ENCODE measurements at regions not wholly inside any gene's neighbourhood (a gene's known extent, or its start where the extent isn't known, plus 50 kb on each side); places are given as distances from the start of the nearest gene placed in this dataset.

DNA sequence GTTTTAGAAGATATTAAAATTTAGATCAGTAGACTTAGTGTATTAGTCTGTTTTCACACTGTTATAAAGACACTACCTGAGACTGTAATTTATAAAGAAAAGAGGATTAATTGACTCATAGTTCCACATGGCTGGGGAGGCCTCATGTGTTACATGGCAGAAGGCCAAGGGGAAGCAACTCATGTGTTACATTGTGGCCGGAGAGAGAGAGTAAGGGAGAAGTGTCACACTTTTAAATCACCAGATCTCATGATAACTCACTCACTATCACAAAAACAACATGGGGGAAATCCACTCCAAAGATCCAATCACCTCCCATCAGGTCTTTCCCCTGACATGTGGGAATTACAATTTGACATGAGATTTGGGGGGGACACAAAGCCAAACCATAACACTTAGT is 1159.7 kb upstream of the PCDH7 start:
- Histone ChIP-seq H4K20me1 (replicated peaks; ENCODE audit: insufficient read depth) (no peaks in the 10 kb centered on the region; the same call in 1 of the 2 replicates), H3K9me2 (ENCODE audit: insufficient read depth) (no peaks in the 10 kb centered on the region), H3K4me1 (ENCODE audit: insufficient read depth) (no peaks in the 10 kb centered on the region), H3K4me3 (no peak overlapping the region), H3K4me2 (no peak overlapping the region), H3K27ac (ENCODE audit: low read depth) (no peak overlapping the region), H2AFZ (no peak overlapping the region), H3K79me2 (replicated peaks; ENCODE audit: insufficient read depth) (no peaks in the 10 kb centered on the region), H3F3A (replicated peaks; ENCODE audit: low read depth) (no peaks in the 10 kb centered on the region), H3K27me3 (ENCODE audit: insufficient read depth) (no peaks in the 10 kb centered on the region), H3K36me3 (ENCODE audit: insufficient read depth) (no peaks in the 10 kb centered on the region)
- Mint-ChIP-seq H3K9me3 (0 out of 3 replicates have a peak, but pooled peaks cover 3% of the 10 kb centered on the region), H3K27me3 (ENCODE audit: insufficient read depth, low read depth, poor library complexity) (peaks cover 2% of the 10 kb centered on the region), H3K4me3 (no peak overlapping the region), H3K36me3 (ENCODE audit: low read depth) (no peaks in the 10 kb centered on the region; the same call in 2 of the 3 replicates), H3K27ac (no peak overlapping the region), H3K4me1 (no peaks in the 10 kb centered on the region)
- no peak for DNase-seq (ENCODE audit: low spot score)
- ATAC-seq: no peak
- TF ChIP-seq, protein P1, sequence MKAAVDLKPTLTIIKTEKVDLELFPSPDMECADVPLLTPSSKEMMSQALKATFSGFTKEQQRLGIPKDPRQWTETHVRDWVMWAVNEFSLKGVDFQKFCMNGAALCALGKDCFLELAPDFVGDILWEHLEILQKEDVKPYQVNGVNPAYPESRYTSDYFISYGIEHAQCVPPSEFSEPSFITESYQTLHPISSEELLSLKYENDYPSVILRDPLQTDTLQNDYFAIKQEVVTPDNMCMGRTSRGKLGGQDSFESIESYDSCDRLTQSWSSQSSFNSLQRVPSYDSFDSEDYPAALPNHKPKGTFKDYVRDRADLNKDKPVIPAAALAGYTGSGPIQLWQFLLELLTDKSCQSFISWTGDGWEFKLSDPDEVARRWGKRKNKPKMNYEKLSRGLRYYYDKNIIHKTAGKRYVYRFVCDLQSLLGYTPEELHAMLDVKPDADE (IDR thresholded peaks at IDR 0.05): no peak
- no peak for TF ChIP-seq NANOG (IDR thresholded peaks at IDR 0.05; ENCODE audit: borderline replicate concordance)

DNA sequence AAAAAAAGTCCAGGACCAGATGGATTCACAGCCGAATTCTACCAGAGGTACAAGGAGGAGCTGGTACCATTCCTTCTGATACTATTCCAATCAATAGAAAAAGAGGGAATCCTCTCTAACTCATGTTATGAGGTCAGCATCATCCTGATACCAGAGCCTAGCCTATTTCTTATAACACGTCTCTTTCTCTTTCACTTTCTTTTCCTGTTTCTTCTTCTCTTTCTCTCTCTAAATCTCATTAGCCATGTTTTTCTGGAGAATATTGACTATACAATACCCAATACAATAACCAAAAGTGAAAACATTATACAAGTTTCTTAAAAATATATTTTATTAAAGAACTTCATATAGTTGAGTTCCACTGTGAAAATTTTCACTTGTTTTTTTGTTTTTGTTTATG is 1154.9 kb upstream of the PCDH7 start:
- Mint-ChIP-seq H3K27me3 (ENCODE audit: insufficient read depth, low read depth, poor library complexity) (peaks cover 2% of the 10 kb centered on the region), H3K4me1 (peaks cover 2% of the 10 kb centered on the region; the same call in 1 of the 3 replicates), H3K9me3 (0 out of 3 replicates have a peak, but pooled peaks cover 3% of the 10 kb centered on the region), H3K36me3 (ENCODE audit: low read depth) (no peaks in the 10 kb centered on the region; the same call in 2 of the 3 replicates), H3K4me3 (no peak overlapping the region), H3K27ac (no peak overlapping the region)
- TF ChIP-seq, protein P2, sequence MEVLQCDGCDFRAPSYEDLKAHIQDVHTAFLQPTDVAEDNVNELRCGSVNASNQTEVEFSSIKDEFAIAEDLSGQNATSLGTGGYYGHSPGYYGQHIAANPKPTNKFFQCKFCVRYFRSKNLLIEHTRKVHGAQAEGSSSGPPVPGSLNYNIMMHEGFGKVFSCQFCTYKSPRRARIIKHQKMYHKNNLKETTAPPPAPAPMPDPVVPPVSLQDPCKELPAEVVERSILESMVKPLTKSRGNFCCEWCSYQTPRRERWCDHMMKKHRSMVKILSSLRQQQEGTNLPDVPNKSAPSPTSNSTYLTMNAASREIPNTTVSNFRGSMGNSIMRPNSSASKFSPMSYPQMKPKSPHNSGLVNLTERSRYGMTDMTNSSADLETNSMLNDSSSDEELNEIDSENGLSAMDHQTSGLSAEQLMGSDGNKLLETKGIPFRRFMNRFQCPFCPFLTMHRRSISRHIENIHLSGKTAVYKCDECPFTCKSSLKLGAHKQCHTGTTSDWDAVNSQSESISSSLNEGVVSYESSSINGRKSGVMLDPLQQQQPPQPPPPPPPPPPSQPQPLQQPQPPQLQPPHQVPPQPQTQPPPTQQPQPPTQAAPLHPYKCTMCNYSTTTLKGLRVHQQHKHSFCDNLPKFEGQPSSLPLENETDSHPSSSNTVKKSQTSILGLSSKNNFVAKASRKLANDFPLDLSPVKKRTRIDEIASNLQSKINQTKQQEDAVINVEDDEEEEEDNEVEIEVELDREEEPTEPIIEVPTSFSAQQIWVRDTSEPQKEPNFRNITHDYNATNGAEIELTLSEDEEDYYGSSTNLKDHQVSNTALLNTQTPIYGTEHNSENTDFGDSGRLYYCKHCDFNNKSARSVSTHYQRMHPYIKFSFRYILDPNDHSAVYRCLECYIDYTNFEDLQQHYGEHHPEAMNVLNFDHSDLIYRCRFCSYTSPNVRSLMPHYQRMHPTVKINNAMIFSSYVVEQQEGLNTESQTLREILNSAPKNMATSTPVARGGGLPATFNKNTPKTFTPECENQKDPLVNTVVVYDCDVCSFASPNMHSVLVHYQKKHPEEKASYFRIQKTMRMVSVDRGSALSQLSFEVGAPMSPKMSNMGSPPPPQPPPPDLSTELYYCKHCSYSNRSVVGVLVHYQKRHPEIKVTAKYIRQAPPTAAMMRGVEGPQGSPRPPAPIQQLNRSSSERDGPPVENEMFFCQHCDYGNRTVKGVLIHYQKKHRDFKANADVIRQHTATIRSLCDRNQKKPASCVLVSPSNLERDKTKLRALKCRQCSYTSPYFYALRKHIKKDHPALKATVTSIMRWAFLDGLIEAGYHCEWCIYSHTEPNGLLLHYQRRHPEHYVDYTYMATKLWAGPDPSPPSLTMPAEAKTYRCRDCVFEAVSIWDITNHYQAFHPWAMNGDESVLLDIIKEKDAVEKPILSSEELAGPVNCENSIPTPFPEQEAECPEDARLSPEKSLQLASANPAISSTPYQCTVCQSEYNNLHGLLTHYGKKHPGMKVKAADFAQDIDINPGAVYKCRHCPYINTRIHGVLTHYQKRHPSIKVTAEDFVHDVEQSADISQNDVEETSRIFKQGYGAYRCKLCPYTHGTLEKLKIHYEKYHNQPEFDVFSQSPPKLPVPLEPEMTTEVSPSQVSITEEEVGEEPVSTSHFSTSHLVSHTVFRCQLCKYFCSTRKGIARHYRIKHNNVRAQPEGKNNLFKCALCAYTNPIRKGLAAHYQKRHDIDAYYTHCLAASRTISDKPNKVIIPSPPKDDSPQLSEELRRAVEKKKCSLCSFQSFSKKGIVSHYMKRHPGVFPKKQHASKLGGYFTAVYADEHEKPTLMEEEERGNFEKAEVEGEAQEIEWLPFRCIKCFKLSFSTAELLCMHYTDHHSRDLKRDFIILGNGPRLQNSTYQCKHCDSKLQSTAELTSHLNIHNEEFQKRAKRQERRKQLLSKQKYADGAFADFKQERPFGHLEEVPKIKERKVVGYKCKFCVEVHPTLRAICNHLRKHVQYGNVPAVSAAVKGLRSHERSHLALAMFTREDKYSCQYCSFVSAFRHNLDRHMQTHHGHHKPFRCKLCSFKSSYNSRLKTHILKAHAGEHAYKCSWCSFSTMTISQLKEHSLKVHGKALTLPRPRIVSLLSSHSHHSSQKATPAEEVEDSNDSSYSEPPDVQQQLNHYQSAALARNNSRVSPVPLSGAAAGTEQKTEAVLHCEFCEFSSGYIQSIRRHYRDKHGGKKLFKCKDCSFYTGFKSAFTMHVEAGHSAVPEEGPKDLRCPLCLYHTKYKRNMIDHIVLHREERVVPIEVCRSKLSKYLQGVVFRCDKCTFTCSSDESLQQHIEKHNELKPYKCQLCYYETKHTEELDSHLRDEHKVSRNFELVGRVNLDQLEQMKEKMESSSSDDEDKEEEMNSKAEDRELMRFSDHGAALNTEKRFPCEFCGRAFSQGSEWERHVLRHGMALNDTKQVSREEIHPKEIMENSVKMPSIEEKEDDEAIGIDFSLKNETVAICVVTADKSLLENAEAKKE (CRISPR knock-in tag; IDR thresholded peaks at IDR 0.05): no peak
- TF ChIP-seq POLR2AphosphoS5 (IDR thresholded peaks at IDR 0.05; ENCODE audit: low read depth) (no peak), STAT1 (IDR thresholded peaks at IDR 0.05; ENCODE audit: unreplicated experiment) (no peak), NANOG (IDR thresholded peaks at IDR 0.05; ENCODE audit: borderline replicate concordance) (no peak)
- TF ChIP-seq, protein P1 (IDR thresholded peaks at IDR 0.05): no peak
- no peaks in the 10 kb centered on the region for H3K79me2 ChIP-seq (replicated peaks; ENCODE audit: insufficient read depth)
- no peaks in the 10 kb centered on the region for H3K27me3 ChIP-seq (ENCODE audit: insufficient read depth)
- no peak overlapping the region for H3K4me2 ChIP-seq
- no peaks in the 10 kb centered on the region for H3F3A ChIP-seq (replicated peaks; ENCODE audit: low read depth)
- no peak for ATAC-seq
- H3K27ac ChIP-seq (ENCODE audit: low read depth): no peak overlapping the region
- no peak overlapping the region for H3K4me3 ChIP-seq
- no peak overlapping the region for H2AFZ ChIP-seq
- H3K36me3 ChIP-seq (ENCODE audit: insufficient read depth): no peaks in the 10 kb centered on the region
- H3K4me1 ChIP-seq (ENCODE audit: insufficient read depth): no peaks in the 10 kb centered on the region
- H4K20me1 ChIP-seq (replicated peaks; ENCODE audit: insufficient read depth): no peaks in the 10 kb centered on the region; the same call in 1 of the 2 replicates
- no peak for DNase-seq (ENCODE audit: low spot score)
- no peaks in the 10 kb centered on the region for H3K9me2 ChIP-seq (ENCODE audit: insufficient read depth)
